Uterus (tissue), 3 donors: ENCODE measurements at regions not wholly inside any gene's neighbourhood (a gene's known extent, or its start where the extent isn't known, plus 50 kb on each side); places are given as distances from the start of the nearest gene placed in this dataset.

Experiments
- DNase-seq, 2 donors: peaks; one replicate each; pipeline ENCODE4 v3.0.0-alpha.2; 2019 to 2020
- H3K27ac ChIP-seq, 2 donors: fragments of 200-600 bp; sonication (generic); 1 replicate in 1 of 2; 2 replicates in 1 of 2; pipeline ENCODE4 v1.5.1; 2016 to 2018
- H3K27me3 ChIP-seq, 2 donors: fragments of 200-600 bp; sonication (generic); one replicate each; pipeline ENCODE4 v1.5.1; 2018 to 2019; ENCODE audit warnings: control low read depth in 1 of 2
- H3K36me3 ChIP-seq, 2 donors: fragments of 200-600 bp; sonication (generic); one replicate each; pipeline ENCODE4 v1.5.1; 2019; ENCODE audit warnings: control low read depth in 1 of 2
- H3K4me1 ChIP-seq, 2 donors: fragments of 200-600 bp; sonication (generic); one replicate each; pipeline ENCODE4 v1.5.1; 2018 to 2019; ENCODE audit warnings: control low read depth in 1 of 2
- H3K4me3 ChIP-seq, 2 donors: fragments of 200-600 bp; sonication (generic); 1 replicate in 1 of 2; 2 replicates in 1 of 2; pipeline ENCODE4 v1.5.1; 2018 to 2019; ENCODE audit warnings: mild to moderate bottlenecking in 1 of 2
- H3K9me3 ChIP-seq, 2 donors: fragments of 200-600 bp; sonication (generic); one replicate each; pipeline ENCODE4 v1.5.1; 2019; ENCODE audit warnings: control low read depth in 1 of 2
- CTCF ChIP-seq, 4 experiments: fragments of 200-600 bp in 2 of 4; fragments of 450-650 bp in 2 of 4; sonication (generic) in 2 of 4; IDR thresholded peaks; one replicate each; pipeline ENCODE4 v1.5.1; 2016 to 2019; ENCODE audit warnings: antibody characterized with exemption in 4 of 4, mild to moderate bottlenecking in 2 of 4, moderate library complexity in 1 of 4
- POLR2A ChIP-seq, 2 donors: fragments of 450-650 bp; IDR thresholded peaks; one replicate each; pipeline ENCODE4 v1.6.1; 2016; ENCODE audit warnings: antibody characterized with exemption in 2 of 2, mild to moderate bottlenecking in 1 of 2, moderate library complexity in 1 of 2
- intact Hi-C: fragments of 100-400 bp; cut with DNase I; formaldehyde crosslinking; loops from one replicate; pipeline ENCODE4 v1.15.1; 2023; ENCODE audit warnings: low total_unique reads
- donor health status: DM: yes; HTN: yes; CAD: no.

DNA sequence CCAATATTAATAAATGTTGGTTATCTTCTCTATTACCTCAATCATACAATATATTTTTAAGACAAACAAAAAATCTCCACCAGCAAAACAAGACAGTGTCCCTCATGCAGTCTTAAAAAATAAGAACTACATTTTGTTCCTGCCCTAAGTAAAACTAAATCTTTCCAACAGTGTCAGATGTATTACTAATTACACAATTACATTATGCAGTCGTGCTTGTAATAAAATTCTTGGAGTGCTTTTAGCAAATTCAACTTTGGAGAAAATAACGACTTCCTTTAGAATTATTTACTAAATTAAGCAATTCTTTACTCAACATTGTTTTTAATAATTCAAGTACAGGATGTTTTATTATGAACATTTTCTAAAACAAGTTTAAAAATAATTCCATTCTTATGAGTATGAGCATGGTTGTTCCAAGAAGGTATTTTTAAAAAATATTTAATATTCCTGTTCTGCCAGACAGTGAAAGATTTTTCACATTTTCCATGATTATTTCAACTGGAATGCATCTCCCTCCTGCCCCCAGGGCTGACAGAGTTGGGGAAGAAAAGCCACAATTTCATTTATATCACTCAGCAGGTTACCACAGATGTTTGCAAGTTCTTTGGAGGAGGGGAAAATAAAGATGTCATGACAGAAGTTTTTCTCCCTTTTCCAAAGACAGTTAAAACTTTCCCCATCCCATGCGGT lies 137.9 kb downstream of the FAM114A2 start:
- TF ChIP-seq CTCF (IDR thresholded peaks at IDR 0.05) (no peak), POLR2A (IDR thresholded peaks at IDR 0.05) (no peak)
- Histone ChIP-seq H3K27ac (peak overlapping the region in 1 of 2 donors; percentile 29), H3K36me3 (no peaks in the 10 kb centered on the region), H3K4me3 (no peak overlapping the region), H3K9me3 (no peaks in the 10 kb centered on the region), H3K27me3 (no peaks in the 10 kb centered on the region), H3K4me1 (no peaks in the 10 kb centered on the region)
- no peak for DNase-seq
- intact Hi-C loops = no loop called here

DNA sequence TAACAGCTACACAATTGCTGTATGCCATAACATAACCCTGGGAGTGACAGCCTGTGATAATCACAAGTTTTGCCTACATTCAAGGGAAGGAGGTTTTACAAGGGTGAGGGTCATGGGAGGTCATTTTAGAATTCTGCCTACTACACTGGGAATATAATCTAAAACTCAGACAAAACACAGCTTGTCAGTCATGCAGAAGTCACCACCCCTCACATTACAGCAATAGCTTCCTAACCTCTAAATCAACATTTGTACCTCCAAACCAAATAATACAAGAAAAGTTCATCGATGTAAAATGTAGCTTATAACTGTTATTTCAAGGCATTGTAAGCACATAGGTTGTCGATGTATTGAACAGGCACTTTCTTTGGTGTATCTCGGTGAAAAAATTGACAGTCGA lies 139.0 kb downstream of the FAM114A2 start:
- Histone ChIP-seq H3K9me3 (no peaks in the 10 kb centered on the region), H3K4me3 (no peak overlapping the region), H3K27me3 (no peaks in the 10 kb centered on the region), H3K27ac (no peak overlapping the region), H3K36me3 (no peaks in the 10 kb centered on the region), H3K4me1 (no peaks in the 10 kb centered on the region)
- no peak for DNase-seq
- intact Hi-C loops = no loop called here
- TF ChIP-seq CTCF (IDR thresholded peaks at IDR 0.05) (no peak), POLR2A (IDR thresholded peaks at IDR 0.05) (no peak)

DNA sequence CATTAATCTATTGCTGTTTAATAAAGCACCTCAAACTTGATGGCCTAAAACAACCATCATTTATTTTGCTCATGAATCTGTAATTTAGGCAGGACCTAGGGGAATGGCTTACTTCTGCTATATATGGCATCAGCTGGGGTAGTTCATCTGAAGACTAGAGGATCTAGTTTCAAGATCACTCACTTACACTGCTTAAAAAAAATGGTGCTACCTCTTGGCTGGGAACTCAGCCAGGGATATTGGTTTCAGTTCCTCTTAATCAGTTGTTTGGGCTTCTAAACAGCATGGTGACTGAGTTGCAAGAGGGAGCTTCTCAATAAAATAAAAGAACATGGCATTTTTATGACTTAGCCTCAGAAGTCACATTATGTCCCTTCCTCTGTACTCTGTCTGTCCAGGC lies 142.0 kb downstream of the FAM114A2 start:
- Histone ChIP-seq H3K27ac (no peak overlapping the region), H3K36me3 (no peaks in the 10 kb centered on the region), H3K4me3 (no peak overlapping the region), H3K27me3 (no peaks in the 10 kb centered on the region), H3K9me3 (no peaks in the 10 kb centered on the region), H3K4me1 (no peaks in the 10 kb centered on the region)
- TF ChIP-seq POLR2A (IDR thresholded peaks at IDR 0.05) (no peak), CTCF (IDR thresholded peaks at IDR 0.05) (no peak)
- intact Hi-C loops = no loop called here
- DNase-seq = no peak

- no peak overlapping the region for H3K4me3 ChIP-seq
- H3K36me3 ChIP-seq = no peaks in the 10 kb centered on the region
- TF ChIP-seq CTCF (IDR thresholded peaks at IDR 0.05) (no peak), POLR2A (IDR thresholded peaks at IDR 0.05) (no peak)
- H3K27me3 ChIP-seq = no peaks in the 10 kb centered on the region
- no peaks in the 10 kb centered on the region for H3K4me1 ChIP-seq
- DNase-seq = no peak
- intact Hi-C loops = no loop called here
- no peak overlapping the region for H3K27ac ChIP-seq
- H3K9me3 ChIP-seq = no peaks in the 10 kb centered on the region
Observed at GRCh38 chr5:153896117-153896516, 142.6 kb downstream of the FAM114A2 start.

GRCh38 chr5:153895266-153895665 lies 143.4 kb downstream of the FAM114A2 start:
- intact Hi-C loops = no loop called here
- DNase-seq = no peak
- TF ChIP-seq CTCF (IDR thresholded peaks at IDR 0.05) (no peak), POLR2A (IDR thresholded peaks at IDR 0.05) (no peak)

More at GRCh38 chr5:153895266-153895665, 143.4 kb downstream of the FAM114A2 start:
- Histone ChIP-seq H3K4me1 (no peaks in the 10 kb centered on the region), H3K9me3 (no peaks in the 10 kb centered on the region), H3K27ac (no peak overlapping the region), H3K36me3 (no peaks in the 10 kb centered on the region), H3K4me3 (no peak overlapping the region), H3K27me3 (no peaks in the 10 kb centered on the region)
